ENCODE measurements at regions not wholly inside any gene's neighbourhood (a gene's known extent, or its start where the extent isn't known, plus 50 kb on each side); places are given as distances from the start of the nearest gene placed in this dataset.

DNA sequence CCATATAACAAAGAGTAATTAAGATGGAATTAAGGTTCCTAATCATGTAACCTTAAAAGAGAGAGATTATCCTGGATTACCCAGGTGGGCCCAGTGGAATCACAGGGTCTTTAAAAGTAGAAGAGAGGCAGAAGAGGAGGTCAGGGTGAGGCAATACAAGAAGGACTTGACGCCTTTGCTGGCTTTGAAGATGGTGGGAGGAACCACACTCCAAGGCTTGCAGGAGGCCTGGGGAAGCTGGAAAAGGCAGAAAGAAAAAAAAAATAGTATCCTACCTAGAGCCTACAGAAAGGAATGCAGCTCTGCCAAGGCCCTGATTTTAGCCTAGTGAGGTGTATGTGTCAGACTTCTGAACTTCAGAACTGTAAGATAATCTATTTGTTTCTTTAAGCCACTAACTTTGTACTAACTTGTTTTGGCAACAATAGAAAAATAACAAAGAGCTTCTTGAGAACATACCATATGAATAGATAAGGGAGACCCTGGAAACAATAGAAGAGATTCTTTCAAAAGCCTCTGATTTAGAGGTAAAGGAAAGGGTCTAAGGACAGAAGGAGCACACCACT is 229.9 kb upstream of the TTC29 start:
- TF ChIP-seq, protein P1, sequence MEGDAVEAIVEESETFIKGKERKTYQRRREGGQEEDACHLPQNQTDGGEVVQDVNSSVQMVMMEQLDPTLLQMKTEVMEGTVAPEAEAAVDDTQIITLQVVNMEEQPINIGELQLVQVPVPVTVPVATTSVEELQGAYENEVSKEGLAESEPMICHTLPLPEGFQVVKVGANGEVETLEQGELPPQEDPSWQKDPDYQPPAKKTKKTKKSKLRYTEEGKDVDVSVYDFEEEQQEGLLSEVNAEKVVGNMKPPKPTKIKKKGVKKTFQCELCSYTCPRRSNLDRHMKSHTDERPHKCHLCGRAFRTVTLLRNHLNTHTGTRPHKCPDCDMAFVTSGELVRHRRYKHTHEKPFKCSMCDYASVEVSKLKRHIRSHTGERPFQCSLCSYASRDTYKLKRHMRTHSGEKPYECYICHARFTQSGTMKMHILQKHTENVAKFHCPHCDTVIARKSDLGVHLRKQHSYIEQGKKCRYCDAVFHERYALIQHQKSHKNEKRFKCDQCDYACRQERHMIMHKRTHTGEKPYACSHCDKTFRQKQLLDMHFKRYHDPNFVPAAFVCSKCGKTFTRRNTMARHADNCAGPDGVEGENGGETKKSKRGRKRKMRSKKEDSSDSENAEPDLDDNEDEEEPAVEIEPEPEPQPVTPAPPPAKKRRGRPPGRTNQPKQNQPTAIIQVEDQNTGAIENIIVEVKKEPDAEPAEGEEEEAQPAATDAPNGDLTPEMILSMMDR (IDR thresholded peaks at IDR 0.05; ENCODE audit: low read depth, low read length) = no peak
- no peak for TF ChIP-seq MAX (IDR thresholded peaks at IDR 0.05; ENCODE audit: low read depth, low read length)
- TF ChIP-seq MYC (IDR thresholded peaks at IDR 0.05; ENCODE audit: low read depth, low read length) = no peak
